NCI-H146 treated with DMSO at 0.1 percent for 48 hours (cell line): ENCODE measurements at regions not wholly inside any gene's neighbourhood (a gene's known extent, or its start where the extent isn't known, plus 50 kb on each side); places are given as distances from the start of the nearest gene placed in this dataset.
"Not testable (repeated sequence)": the region's sequence is repeated elsewhere in the genome, so short reads cannot be mapped to it uniquely, and the experiment has no call there.

ENCODE experiments used
- DNase-seq: peaks from one replicate; lab custom pipeline; 2025; ENCODE audit not compliant: unreplicated experiment; lab: John Stamatoyannopoulos, UW

- DNase-seq, result peak; percentile 9
Measured at GRCh38 chr2:156254637-156255067, 77.9 kb downstream of the NR4A2 start.

DNA sequence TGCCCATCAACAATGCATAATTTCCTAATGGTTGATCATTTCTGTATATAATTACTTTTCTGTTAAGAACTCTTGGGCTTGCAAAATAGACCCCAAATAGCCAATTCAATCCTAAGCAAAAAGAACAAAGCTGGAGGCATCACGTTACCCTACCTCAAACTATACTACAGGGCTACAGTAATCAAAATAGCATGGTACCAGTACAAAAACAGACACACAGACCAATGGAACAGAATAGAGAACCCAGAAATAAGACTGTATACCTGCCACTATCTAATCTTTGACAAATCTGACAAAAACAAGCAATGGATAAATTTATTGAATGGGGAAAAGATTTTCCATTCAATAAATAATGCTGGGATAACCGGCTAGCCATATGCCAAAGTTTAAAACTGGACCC is 78.8 kb downstream of the NR4A2 start:
- no peak for DNase-seq

DNA sequence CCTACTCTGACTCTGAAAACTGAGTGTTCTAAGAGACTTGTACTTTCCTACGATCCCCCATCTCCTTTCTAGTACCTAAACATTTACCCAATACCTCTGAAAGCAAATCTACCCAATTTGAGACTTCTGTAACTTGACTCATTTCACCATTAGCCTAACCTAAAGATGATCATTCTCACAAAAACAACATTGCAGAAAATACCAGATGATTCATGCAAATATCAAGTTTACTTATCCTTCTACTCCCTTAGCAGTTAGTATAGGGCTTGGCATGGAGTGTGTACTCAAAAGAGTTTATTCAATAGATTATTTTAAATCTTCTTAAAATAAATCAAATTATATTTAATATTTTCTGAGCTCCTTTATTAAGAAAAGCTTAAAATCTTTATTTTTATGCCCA is 89.6 kb downstream of the NR4A2 start:
- no peak for DNase-seq

DNA sequence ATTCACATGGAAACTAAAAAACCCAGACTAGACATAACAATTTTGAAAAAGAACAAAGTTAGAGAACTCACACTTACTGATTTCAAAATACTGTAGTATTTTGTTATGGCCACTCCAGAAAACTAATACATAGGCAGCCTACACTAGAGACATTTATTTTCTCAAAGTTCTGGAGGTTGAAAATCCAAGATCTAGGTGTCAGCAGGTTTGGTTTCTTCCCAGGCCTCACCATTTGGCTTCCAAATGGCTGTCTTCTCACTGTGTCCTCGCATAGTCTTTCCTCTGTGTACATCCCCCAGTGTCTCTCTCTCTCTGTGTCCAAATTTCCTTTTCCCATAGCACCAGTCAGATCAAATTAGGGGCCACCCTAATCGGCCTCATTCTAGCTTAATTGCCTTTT is 95.0 kb downstream of the NR4A2 start:
- no peak for DNase-seq

- no peak for DNase-seq
Measured at GRCh38 chr2:156229724-156230362, 102.7 kb downstream of the NR4A2 start.

DNA sequence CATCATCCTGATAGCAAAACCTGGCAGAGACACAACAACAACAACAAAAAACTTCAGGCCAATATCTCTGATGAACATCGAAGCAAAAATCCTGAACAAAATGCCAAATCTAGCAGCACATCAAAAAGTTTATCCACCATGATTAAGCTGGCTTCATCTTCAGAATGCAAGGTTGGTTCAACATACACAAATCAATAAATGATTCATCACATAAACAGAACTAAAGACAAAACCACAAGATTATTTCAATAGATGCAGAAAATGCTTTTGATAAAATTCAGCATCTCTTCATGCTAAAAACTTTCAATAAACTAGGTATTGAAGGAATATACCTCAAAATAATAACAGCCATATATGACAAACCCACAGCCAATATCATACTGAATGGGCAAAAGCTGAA is 109.2 kb downstream of the NR4A2 start:
- DNase-seq, result not testable (repeated sequence)

DNA sequence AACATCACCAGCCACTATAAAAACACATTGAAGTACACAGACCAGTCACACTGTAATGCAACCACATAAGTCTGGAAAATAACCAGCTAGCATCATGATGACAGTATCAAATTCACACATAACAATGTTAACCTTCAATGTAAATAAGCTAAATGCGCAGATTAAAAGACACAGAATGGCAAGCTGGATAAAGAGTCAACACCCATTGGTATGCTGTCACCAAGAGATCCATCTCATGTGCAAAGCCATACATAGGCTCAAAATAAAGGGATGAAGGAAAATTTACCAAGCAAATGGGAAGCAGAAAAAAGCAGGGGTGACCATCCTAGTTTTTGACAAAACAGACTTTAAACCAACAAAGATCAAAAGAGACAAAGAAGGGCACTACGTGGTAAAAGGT is 110.8 kb downstream of the NR4A2 start:
- DNase-seq, result no peak

DNA sequence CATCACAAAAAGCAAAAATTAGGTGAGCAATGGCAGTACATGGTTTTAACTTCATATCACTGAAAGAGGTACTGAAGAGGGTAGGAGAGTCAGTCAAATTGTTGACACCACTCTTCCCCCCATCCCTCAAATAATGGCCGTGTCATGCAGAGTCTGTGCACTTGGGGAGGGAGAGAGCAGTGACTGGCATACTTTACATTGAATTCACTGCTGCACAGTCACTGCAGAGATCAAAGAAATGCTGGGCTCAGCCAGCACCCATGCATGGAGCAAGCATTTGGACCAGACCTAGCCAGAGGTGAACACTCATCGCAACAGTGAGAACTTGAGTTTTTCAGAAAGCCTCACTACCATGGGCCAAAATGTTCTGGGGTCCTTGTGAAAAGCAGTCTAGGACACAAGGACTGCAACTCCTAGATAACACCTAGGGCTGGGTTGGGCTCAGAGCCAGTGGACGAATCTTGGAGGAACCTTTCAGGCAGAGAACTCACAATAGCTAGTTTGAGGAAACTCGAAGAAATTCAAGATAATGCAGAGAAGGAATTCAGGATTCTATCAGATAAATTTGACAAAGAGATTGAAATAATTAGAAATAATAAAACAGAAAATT is 112.9 kb downstream of the NR4A2 start:
- no peak for DNase-seq

DNA sequence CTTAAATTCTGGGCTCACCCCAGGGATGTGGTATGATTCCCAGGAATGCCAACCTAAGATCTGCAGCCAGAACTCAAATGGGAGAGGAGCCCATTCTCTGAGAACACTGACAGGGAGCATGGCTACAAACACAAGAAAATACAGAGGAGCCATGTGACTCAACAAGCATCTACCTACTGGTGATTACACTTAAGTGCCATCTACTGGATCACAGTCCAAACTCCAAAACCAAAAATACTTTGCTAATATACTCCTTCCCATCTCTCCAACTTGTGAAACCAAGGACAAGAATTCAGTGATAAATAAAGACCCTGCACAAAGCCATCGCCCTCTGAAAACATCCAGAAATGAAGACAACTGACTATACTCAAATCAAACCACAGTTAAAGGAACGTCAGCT is 116.9 kb downstream of the NR4A2 start:
- no peak for DNase-seq

DNA sequence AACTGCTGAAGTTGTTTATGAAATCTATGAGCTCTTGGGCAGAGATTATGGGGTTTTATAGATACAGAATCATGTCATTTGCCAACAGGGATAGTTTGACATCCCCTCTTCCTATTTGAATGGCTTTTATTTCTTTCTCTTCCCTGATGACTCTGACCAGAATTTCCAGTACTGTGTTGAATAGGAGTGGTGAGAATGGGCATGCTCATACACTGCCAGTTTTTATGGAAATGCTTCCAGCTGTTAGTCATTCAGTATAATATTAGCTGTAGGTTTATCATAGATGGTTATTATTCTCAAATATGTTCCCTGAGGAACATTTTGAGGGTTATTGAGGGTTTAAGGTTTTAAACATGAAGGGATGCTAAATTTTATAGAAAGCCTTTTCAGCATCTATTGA is 121.2 kb downstream of the NR4A2 start:
- no peak for DNase-seq

- no peak for DNase-seq
Measured at GRCh38 chr2:156206355-156206754, 126.2 kb downstream of the NR4A2 start.

GRCh38 chr2:156199588-156199987 is 132.9 kb downstream of the NR4A2 start:
- no peak for DNase-seq

DNA sequence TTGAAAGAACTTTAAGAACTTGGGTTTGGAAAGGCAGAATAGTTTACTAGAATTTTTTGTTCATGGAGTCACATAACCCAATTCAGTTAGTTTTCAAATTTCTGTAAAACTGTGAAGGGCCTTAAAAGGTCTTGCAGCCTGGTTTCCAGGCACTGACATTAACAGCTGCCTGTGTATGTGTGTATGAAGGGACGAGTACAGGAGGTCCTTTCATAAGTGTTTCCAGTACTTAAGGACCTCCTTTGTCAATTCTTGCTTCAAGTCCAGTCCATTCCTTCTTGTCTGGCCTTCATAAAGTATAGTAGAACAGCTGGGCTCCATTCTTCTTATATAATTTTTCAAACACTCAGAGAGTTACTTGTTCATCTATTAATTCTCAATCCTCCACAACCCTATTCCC is 136.5 kb downstream of the NR4A2 start:
- DNase-seq, result no peak

DNA sequence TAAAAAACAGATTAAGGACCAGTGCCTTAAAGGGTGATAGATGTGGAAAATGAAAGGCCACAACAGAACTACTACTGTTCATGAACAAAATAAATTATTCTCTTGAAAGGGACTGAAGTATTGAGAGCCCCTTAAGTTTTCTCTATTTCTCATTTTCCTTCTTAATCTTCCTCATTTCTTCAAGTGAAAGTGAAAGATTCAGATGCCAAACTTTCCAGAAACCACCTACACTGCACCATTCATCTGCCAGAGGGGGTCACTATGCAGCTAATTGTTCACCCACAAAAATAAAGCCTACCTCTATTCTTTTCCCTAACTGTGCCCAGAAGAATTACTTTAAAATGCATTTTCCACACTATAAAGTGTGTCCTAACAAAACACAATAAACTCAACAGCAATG is 140.1 kb downstream of the NR4A2 start:
- DNase-seq, result no peak

DNA sequence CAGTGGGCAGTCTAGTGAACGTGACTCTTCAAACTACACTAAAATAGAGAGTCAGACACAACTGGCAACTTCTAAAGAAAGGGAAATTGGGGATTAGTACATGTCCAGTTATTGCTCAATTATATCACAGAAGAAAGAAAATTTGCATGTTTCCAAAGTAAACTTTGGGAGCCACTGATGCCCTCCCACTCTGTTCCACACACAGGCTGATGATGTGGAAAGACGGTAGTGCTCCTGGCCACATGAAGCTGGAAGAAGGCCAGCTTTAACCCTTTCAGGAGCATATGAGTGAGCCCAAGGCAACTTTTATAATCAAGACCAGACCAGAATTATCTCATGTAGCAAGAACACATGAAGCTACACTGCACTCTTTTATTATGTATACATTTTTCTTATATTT is 141.0 kb downstream of the NR4A2 start:
- DNase-seq, result no peak

GRCh38 chr2:156190517-156190916 is 142.0 kb downstream of the NR4A2 start:
- no peak for DNase-seq

DNA sequence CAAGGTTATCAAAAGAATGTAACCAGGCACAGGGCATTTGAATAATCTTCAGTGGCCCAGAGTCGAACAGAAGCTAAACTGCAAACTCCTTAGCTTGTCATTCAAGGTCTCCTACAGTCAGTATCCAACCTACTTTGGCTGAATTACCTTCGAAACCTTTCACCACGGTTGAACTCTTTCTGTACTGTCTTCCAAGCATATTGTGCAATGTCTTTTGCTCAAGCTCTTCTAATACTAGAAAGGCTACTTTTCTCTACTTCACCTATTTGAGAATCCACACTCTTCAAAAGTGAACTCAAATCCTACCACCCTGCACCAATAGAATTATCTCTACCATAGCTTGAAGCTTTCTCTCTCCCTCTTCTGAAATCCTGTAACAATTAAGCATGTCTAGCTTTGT is 142.9 kb downstream of the NR4A2 start:
- no peak for DNase-seq

DNA sequence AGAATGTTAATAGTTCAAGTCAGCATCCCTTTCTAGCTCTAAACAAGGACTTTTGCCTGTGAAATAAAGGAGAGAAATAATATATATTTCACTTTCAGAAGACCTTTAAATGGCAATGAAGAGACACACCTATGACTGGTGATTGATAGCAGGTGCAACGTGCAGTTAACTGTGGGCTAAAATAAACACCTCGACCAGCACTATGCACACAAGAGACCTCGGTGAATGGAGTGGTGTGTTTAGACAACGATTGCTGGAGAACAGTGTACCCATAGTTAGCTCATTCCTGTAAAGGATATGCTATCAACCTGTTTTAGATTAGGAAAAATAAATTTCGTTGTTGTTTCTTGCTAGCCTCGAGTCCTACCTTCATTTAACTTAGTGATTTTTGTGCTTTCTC is 143.4 kb downstream of the NR4A2 start:
- peak; percentile 89 for DNase-seq

- peak; percentile 34 for DNase-seq
Measured at GRCh38 chr2:156182132-156182531, 150.4 kb downstream of the NR4A2 start.

DNA sequence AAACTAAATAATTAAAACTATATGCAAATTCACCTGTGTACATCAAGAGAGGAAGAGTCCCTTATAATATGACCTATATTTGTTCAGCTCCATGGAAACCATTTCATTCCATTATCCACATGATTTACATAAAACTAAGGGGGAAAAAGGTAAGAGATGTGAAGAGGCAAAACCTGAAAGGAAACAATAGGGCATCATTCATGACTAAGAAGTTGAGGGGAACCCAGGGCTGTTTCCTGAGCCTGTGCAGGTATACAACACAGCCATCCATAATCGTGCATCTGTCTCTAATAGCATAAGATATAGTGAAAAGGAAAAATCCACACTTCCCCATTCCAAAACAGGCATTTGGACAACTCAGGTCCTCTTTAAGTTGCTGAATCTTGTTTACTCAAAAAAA is 151.3 kb downstream of the NR4A2 start:
- DNase-seq, result no peak

- no peak for DNase-seq
Measured at GRCh38 chr2:156177654-156178053, 154.9 kb downstream of the NR4A2 start.

- no peak for DNase-seq
Measured at GRCh38 chr2:156175946-156176345, 156.6 kb downstream of the NR4A2 start.

DNA sequence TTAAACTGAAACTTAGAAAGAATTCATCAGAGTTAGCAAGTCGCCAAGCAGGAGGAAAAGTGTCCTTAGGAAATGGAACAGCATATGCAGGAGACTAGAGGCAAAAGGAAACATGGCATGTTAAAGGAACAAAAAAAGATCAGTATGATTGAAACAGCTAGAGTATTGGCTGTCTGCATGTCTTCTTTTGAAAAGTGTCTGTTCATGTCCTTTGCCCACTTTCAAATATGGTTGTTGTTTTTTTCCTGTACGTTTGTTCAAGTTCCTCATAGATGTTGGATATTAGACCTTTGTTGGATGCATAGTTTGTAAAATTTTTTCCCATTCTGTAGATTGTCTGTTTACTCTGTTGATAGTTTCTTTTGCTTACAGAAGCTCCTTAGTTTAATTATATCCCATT is 161.6 kb downstream of the NR4A2 start:
- no peak for DNase-seq
